ENCODE measurements at regions not wholly inside any gene's neighbourhood (a gene's known extent, or its start where the extent isn't known, plus 50 kb on each side); places are given as distances from the start of the nearest gene placed in this dataset.

GRCh38 chr11:79963856-79964645, 523.2 kb upstream of the TENM4 start:
- Mint-ChIP-seq H3K4me3 (no peak overlapping the region), H3K36me3 (ENCODE audit: low read depth) (no peaks in the 10 kb centered on the region), H3K27me3 (ENCODE audit: low read depth) (no peaks in the 10 kb centered on the region), H3K9me3 (ENCODE audit: insufficient read depth) (peaks cover 12% of the 10 kb centered on the region), H3K27ac (no peak overlapping the region), H3K4me1 (ENCODE audit: low read depth) (no peaks in the 10 kb centered on the region)
- POLR2A ChIA-PET = no interaction called here
- CTCF ChIA-PET = no interaction called here
- ATAC-seq = no peak
- DNase-seq = no peak

DNA sequence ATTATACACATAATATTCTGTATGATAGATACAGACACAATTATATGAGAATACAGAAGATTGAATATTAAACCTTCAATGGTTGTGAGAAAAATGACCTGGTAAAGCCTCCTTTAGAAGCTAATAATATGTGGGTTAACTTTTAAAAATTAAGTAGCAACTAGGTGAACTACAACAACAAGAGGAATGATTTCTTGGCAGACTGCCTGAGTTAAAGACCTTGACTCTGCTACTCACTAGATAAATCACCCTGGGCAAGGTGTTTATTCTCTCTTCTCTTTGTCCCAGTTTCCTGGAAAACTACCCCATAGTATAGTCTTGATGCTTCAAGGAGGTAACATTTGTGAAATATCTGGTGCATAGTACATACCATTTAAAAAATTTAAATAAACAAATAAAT, 519.6 kb upstream of the TENM4 start:
- ChIA-PET POLR2A (no interaction called here), CTCF (no interaction called here)
- Mint-ChIP-seq H3K9me3 (ENCODE audit: insufficient read depth) (peaks cover 23% of the 10 kb centered on the region), H3K4me1 (ENCODE audit: low read depth) (no peaks in the 10 kb centered on the region), H3K36me3 (ENCODE audit: low read depth) (no peaks in the 10 kb centered on the region), H3K27ac (no peak overlapping the region), H3K27me3 (ENCODE audit: low read depth) (no peaks in the 10 kb centered on the region), H3K4me3 (no peak overlapping the region)
- no peak for ATAC-seq
- DNase-seq = no peak

- H3K9me3 Mint-ChIP-seq (ENCODE audit: insufficient read depth) = peaks cover 23% of the 10 kb centered on the region
- no peaks in the 10 kb centered on the region for H3K36me3 Mint-ChIP-seq (ENCODE audit: low read depth)
- ATAC-seq (no peak), DNase-seq (no peak)
- no peaks in the 10 kb centered on the region for H3K4me1 Mint-ChIP-seq (ENCODE audit: low read depth)
- POLR2A ChIA-PET = no interaction called here
- no peak overlapping the region for H3K4me3 Mint-ChIP-seq
- no peak overlapping the region for H3K27ac Mint-ChIP-seq
- H3K27me3 Mint-ChIP-seq (ENCODE audit: low read depth) = no peaks in the 10 kb centered on the region
- CTCF ChIA-PET = no interaction called here
Measured at GRCh38 chr11:79959318-79959717, 518.5 kb upstream of the TENM4 start.

DNA sequence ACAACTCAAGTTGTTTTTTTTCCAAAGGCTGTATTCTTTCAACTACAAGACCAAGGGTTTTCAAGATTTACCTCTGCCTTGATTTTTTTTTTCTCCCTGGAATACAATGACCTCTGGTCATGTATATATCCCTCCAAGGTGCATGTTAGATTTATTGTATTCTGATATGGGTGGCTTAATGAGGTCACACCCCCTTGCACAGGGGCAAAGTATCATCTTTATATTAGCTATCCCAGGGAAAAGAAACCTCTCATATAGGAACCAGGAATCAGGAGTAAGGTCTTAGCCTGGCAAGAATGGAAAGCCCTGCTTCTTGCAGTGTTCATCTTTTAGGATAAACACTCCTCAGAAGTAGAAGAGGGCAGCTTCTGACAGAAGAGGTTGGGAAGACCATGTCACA, 516.9 kb upstream of the TENM4 start:
- Mint-ChIP-seq H3K9me3 (ENCODE audit: insufficient read depth) (peaks cover 23% of the 10 kb centered on the region), H3K27me3 (ENCODE audit: low read depth) (no peaks in the 10 kb centered on the region), H3K4me1 (ENCODE audit: low read depth) (no peaks in the 10 kb centered on the region), H3K36me3 (ENCODE audit: low read depth) (no peaks in the 10 kb centered on the region), H3K27ac (no peak overlapping the region), H3K4me3 (no peak overlapping the region)
- ATAC-seq = no peak
- CTCF ChIA-PET = no interaction called here
- no peak for DNase-seq
- POLR2A ChIA-PET = no interaction called here

GRCh38 chr11:79956061-79956460, 515.2 kb upstream of the TENM4 start:
- ChIA-PET CTCF (no interaction called here), POLR2A (no interaction called here)
- ATAC-seq = no peak
- Mint-ChIP-seq H3K36me3 (ENCODE audit: low read depth) (no peaks in the 10 kb centered on the region), H3K9me3 (ENCODE audit: insufficient read depth) (peaks cover 23% of the 10 kb centered on the region), H3K4me3 (no peak overlapping the region), H3K4me1 (ENCODE audit: low read depth) (no peaks in the 10 kb centered on the region), H3K27me3 (ENCODE audit: low read depth) (no peaks in the 10 kb centered on the region), H3K27ac (no peak overlapping the region)
- DNase-seq = no peak

- peaks cover 12% of the 10 kb centered on the region for H3K9me3 Mint-ChIP-seq (ENCODE audit: insufficient read depth)
- no peak overlapping the region for H3K4me3 Mint-ChIP-seq
- no peak for DNase-seq
- no peak for ATAC-seq
- H3K36me3 Mint-ChIP-seq (ENCODE audit: low read depth) = no peaks in the 10 kb centered on the region
- POLR2A ChIA-PET = no interaction called here
- H3K27ac Mint-ChIP-seq = no peak overlapping the region
- no peaks in the 10 kb centered on the region for H3K4me1 Mint-ChIP-seq (ENCODE audit: low read depth)
- CTCF ChIA-PET = no interaction called here
- no peaks in the 10 kb centered on the region for H3K27me3 Mint-ChIP-seq (ENCODE audit: low read depth)
Measured at GRCh38 chr11:79953629-79954028, 512.8 kb upstream of the TENM4 start.

DNA sequence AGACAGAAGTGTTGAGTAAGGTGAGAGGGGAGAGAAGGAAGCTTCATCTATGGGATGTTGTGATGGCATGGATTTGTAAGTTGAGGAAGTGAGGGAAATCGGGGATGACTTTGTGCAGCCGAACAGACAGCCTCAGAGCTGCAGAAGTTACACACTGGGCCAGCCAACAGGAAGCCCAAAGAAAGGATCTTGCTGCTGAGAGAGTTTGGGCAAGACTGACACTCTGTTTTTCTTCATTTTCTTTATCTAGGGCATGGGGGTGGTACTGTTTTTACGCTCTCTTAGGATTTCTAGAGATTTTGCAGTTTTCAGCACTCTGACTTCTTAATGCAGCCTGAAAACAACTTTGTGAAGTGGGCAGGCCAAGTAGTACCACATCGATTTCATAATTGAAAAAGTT, 509.9 kb upstream of the TENM4 start:
- Mint-ChIP-seq H3K4me1 (ENCODE audit: low read depth) (no peaks in the 10 kb centered on the region), H3K27me3 (ENCODE audit: low read depth) (no peaks in the 10 kb centered on the region), H3K36me3 (ENCODE audit: low read depth) (no peaks in the 10 kb centered on the region), H3K9me3 (ENCODE audit: insufficient read depth) (no peaks in the 10 kb centered on the region), H3K4me3 (no peak overlapping the region), H3K27ac (no peak overlapping the region)
- ATAC-seq = no peak
- CTCF ChIA-PET = no interaction called here
- DNase-seq = no peak
- POLR2A ChIA-PET = no interaction called here

DNA sequence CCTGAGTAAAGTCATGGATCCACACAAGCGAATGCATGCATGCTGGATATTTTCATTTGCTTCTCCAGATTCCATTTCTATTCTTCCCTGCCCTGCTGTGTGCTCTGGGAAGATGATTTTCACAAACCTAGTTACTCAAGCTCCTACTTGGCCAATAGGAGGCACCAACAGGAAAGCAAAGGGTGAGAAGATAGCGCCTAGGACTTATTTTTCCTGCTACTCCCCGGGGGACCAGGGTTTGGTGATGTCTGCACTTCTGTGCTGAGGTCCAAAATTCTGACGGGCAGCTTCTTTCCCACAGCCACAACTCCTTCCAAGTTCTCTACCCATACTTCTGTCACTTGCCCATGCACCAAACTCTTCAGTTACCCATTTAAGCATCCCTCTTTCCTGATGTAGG, 509.3 kb upstream of the TENM4 start:
- CTCF ChIA-PET = no interaction called here
- Mint-ChIP-seq H3K4me3 (no peak overlapping the region), H3K27me3 (ENCODE audit: low read depth) (no peaks in the 10 kb centered on the region), H3K4me1 (ENCODE audit: low read depth) (no peaks in the 10 kb centered on the region), H3K27ac (no peak overlapping the region), H3K36me3 (ENCODE audit: low read depth) (no peaks in the 10 kb centered on the region), H3K9me3 (ENCODE audit: insufficient read depth) (no peaks in the 10 kb centered on the region)
- POLR2A ChIA-PET = no interaction called here
- ATAC-seq (no peak), DNase-seq (no peak)

- no peak for DNase-seq
- Mint-ChIP-seq H3K4me3 (no peak overlapping the region), H3K4me1 (ENCODE audit: low read depth) (no peaks in the 10 kb centered on the region), H3K27ac (no peak overlapping the region), H3K27me3 (ENCODE audit: low read depth) (no peaks in the 10 kb centered on the region), H3K9me3 (ENCODE audit: insufficient read depth) (no peaks in the 10 kb centered on the region), H3K36me3 (ENCODE audit: low read depth) (no peaks in the 10 kb centered on the region)
- POLR2A ChIA-PET = no interaction called here
- CTCF ChIA-PET = no interaction called here
- ATAC-seq = no peak
Measured at GRCh38 chr11:79949574-79949973, 508.7 kb upstream of the TENM4 start.

- H3K9me3 Mint-ChIP-seq (ENCODE audit: insufficient read depth) = no peaks in the 10 kb centered on the region
- ChIA-PET CTCF (no interaction called here), POLR2A (no interaction called here)
- H3K4me1 Mint-ChIP-seq (ENCODE audit: low read depth) = no peaks in the 10 kb centered on the region
- no peak overlapping the region for H3K27ac Mint-ChIP-seq
- ATAC-seq (no peak), DNase-seq (no peak)
- no peaks in the 10 kb centered on the region for H3K36me3 Mint-ChIP-seq (ENCODE audit: low read depth)
- H3K27me3 Mint-ChIP-seq (ENCODE audit: low read depth) = no peaks in the 10 kb centered on the region
- no peak overlapping the region for H3K4me3 Mint-ChIP-seq
Measured at GRCh38 chr11:79942646-79943045, 501.8 kb upstream of the TENM4 start.

- ChIA-PET POLR2A (interaction anchor here (0.7 kb wide), 1 partner anchor 157 kb away, joined by 6 read pairs; no protein-coding TSS in a partner anchor), CTCF (no interaction called here)
- Mint-ChIP-seq H3K36me3 (ENCODE audit: low read depth) (no peaks in the 10 kb centered on the region), H3K4me1 (ENCODE audit: low read depth) (no peaks in the 10 kb centered on the region), H3K9me3 (ENCODE audit: insufficient read depth) (no peaks in the 10 kb centered on the region), H3K4me3 (no peak overlapping the region), H3K27me3 (ENCODE audit: low read depth) (no peaks in the 10 kb centered on the region), H3K27ac (no peak overlapping the region)
- DNase-seq = no peak
- ATAC-seq = no peak
Measured at GRCh38 chr11:79942090-79942489, 501.3 kb upstream of the TENM4 start.

DNA sequence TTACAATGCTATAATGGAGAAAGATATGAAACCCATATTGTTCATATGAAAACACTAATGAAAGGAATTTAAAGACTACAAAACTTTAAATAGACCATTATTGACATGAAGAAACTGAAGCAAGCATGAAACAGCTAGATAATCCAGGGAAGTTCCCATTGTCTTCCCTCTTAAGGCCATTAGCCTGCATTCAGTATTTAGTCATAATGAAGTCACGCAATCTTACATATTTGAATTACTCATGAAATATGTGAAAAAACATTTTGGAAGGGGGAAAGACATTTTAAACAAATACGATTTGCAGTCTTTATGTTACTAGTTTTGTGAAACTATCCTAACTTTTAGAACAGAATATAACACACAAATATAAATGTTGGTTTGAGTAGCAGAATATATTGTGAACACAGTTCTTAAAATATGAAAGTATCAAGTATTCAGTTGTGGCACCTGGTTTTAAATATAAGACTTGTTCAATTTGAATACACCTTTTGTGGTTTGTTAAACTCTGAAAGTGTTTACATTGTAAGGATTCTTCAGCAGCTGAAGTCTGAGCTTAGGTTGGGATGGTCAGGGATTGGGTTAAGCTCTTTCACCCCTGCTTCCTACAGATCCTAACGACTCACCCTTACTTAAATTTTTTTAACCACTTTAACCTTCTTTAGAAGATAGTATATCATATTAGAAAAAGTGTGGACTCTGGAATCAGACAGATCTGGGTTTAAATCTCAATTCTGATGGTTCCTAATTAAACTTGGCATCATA, 500.3 kb upstream of the TENM4 start:
- H3K9me3 Mint-ChIP-seq (ENCODE audit: insufficient read depth) = no peaks in the 10 kb centered on the region
- DNase-seq (no peak), ATAC-seq (no peak)
- no peaks in the 10 kb centered on the region for H3K4me1 Mint-ChIP-seq (ENCODE audit: low read depth)
- no peak overlapping the region for H3K4me3 Mint-ChIP-seq
- no peak overlapping the region for H3K27ac Mint-ChIP-seq
- no peaks in the 10 kb centered on the region for H3K36me3 Mint-ChIP-seq (ENCODE audit: low read depth)
- H3K27me3 Mint-ChIP-seq (ENCODE audit: low read depth) = no peaks in the 10 kb centered on the region
- POLR2A ChIA-PET = interaction anchor here (0.7 kb wide), 1 partner anchor 158 kb away, joined by 6 read pairs; no protein-coding TSS in a partner anchor
- CTCF ChIA-PET = no interaction called here
